Medulla oblongata (tissue), 1 donor: ENCODE measurements at regions not wholly inside any gene's neighbourhood (a gene's known extent, or its start where the extent isn't known, plus 50 kb on each side); places are given as distances from the start of the nearest gene placed in this dataset.

Experiments
- DNase-seq: peaks from one replicate; pipeline ENCODE4 v3.0.0-alpha.2; 2015; ENCODE audit errors: extremely low spot score

GRCh38 chr11:113634940-113635575 is 71.0 kb downstream of the TMPRSS5 start:
- no peak for DNase-seq

- no peak for DNase-seq
Observed at GRCh38 chr11:113632981-113633380, 73.1 kb downstream of the TMPRSS5 start.

- DNase-seq: no peak
Observed at GRCh38 chr11:113629562-113629961, 76.5 kb downstream of the TMPRSS5 start.

GRCh38 chr11:113628912-113629311 is 77.2 kb downstream of the TMPRSS5 start:
- no peak for DNase-seq

- DNase-seq: no peak
Observed at GRCh38 chr11:113627946-113628345, 78.2 kb downstream of the TMPRSS5 start.

GRCh38 chr11:113627297-113627696 is 78.8 kb downstream of the TMPRSS5 start:
- DNase-seq: no peak

- no peak for DNase-seq
Observed at GRCh38 chr11:113626736-113627135, 79.4 kb downstream of the TMPRSS5 start.

- no peak for DNase-seq
Observed at GRCh38 chr11:113623114-113623513, 83.0 kb downstream of the TMPRSS5 start.

GRCh38 chr11:113618360-113618759 is 87.7 kb downstream of the TMPRSS5 start:
- DNase-seq: no peak

- no peak for DNase-seq
Observed at GRCh38 chr11:113615773-113616172, 90.3 kb downstream of the TMPRSS5 start.

GRCh38 chr11:113615098-113615497 is 91.0 kb downstream of the TMPRSS5 start:
- DNase-seq: no peak

GRCh38 chr11:113614097-113614496 is 92.0 kb downstream of the TMPRSS5 start:
- DNase-seq: no peak

GRCh38 chr11:113613619-113614018 is 92.5 kb downstream of the TMPRSS5 start:
- peak; percentile 17 for DNase-seq

GRCh38 chr11:113604186-113604585 is 101.9 kb downstream of the TMPRSS5 start:
- no peak for DNase-seq

- DNase-seq: peak; percentile 75
Observed at GRCh38 chr11:113603277-113604059, 102.6 kb downstream of the TMPRSS5 start.

- DNase-seq: no peak
Observed at GRCh38 chr11:113602483-113602882, 103.6 kb downstream of the TMPRSS5 start.

GRCh38 chr11:113596658-113597057 is 109.5 kb downstream of the TMPRSS5 start:
- no peak for DNase-seq

- DNase-seq: no peak
Observed at GRCh38 chr11:113595810-113596594, 110.1 kb downstream of the TMPRSS5 start.

- peak; percentile 22 for DNase-seq
Observed at GRCh38 chr11:113593698-113594308, 112.3 kb downstream of the TMPRSS5 start.

GRCh38 chr11:113591117-113591516 is 115.0 kb downstream of the TMPRSS5 start:
- no peak for DNase-seq

GRCh38 chr11:113587308-113587739 is 112.1 kb upstream of the DRD2 start:
- DNase-seq: no peak

- DNase-seq: no peak
Observed at GRCh38 chr11:113584371-113584770, 109.2 kb upstream of the DRD2 start.
